Panc1 (cell line): ENCODE measurements at regions not wholly inside any gene's neighbourhood (a gene's known extent, or its start where the extent isn't known, plus 50 kb on each side); places are given as distances from the start of the nearest gene placed in this dataset.
"Not testable (repeated sequence)": the region's sequence is repeated elsewhere in the genome, so short reads cannot be mapped to it uniquely, and the experiment has no call there.

Experiments
- ATAC-seq: fragments of 200-7000 bp; cut with Tn5 transposase; 2 replicates; pipeline ENCODE4 v1.9.1; 2020; ENCODE audit warnings: mild to moderate bottlenecking, moderate library complexity
- BruUV-seq: library from RNA; stranded (reverse); fragments of 400-500 nt; replicated peaks from 2 replicates; lab custom pipeline; 2021; lab: Mats Ljungman, UMichigan
- CTCF ChIA-PET: fragments of 300-600 bp; sonication (Branson Sonifier 250); formaldehyde crosslinking; loops from one replicate; lab custom pipeline; 2022; ENCODE audit warnings: antibody characterized with exemption; lab: Charles Lee
- POLR2A ChIA-PET: fragments of 300-600 bp; sonication (Branson Sonifier 250); formaldehyde crosslinking; loops from one replicate; lab custom pipeline; 2022; ENCODE audit warnings: antibody characterized with exemption; lab: Charles Lee
- DNase-seq: peaks from one replicate; pipeline ENCODE4 v3.0.0-alpha.2; 2010; ENCODE audit warnings: low read depth, low spot score
- H3K27ac ChIP-seq: 2 replicates; pipeline ENCODE4 v1.5.1; 2011; ENCODE audit warnings: mild to moderate bottlenecking, low read length, inconsistent platforms
- H3K27me3 ChIP-seq: fragments of 200-500 bp; sonication (Bioruptor generic); 2 replicates; pipeline ENCODE4 v1.6.0; 2014; ENCODE audit warnings: low read length, inconsistent platforms; ENCODE audit not compliant: control insufficient read depth, insufficient read depth
- H3K36me3 ChIP-seq: fragments of 200-500 bp; sonication (Bioruptor generic); 2 replicates; pipeline ENCODE4 v1.5.1; 2014; ENCODE audit warnings: inconsistent platforms, mild to moderate bottlenecking, low read length, moderate library complexity; ENCODE audit not compliant: control insufficient read depth, insufficient read depth
- H3K4me1 ChIP-seq: 2 replicates; pipeline ENCODE4 v1.5.1; 2011; ENCODE audit warnings: inconsistent platforms, mild to moderate bottlenecking, low read length, moderate library complexity; ENCODE audit not compliant: control insufficient read depth, insufficient read depth
- H3K4me3 ChIP-seq, 2 experiments: 2 replicates each; pipeline ENCODE4 v1.5.1; 2011 to 2012; ENCODE audit warnings: low read depth in 2 of 2, low read length in 2 of 2, mild to moderate bottlenecking in 2 of 2, inconsistent platforms in 1 of 2, moderate library complexity in 1 of 2
- H3K9me3 ChIP-seq: fragments of 200-500 bp; sonication (Bioruptor generic); 2 replicates; pipeline ENCODE4 v1.5.1; 2014; ENCODE audit warnings: low read depth, mild to moderate bottlenecking, inconsistent platforms, low read length, moderate library complexity; ENCODE audit not compliant: control insufficient read depth, insufficient read depth
- CTCF ChIP-seq: fragments of 450-650 bp; IDR thresholded peaks from 2 replicates; pipeline ENCODE4 v1.5.1; 2017; ENCODE audit warnings: mild to moderate bottlenecking
- POLR2AphosphoS5 ChIP-seq: IDR thresholded peaks from 2 replicates; pipeline ENCODE4 v1.6.1; 2012; ENCODE audit warnings: mild to moderate bottlenecking, low read depth, low read length, moderate library complexity
- REST ChIP-seq, 2 experiments: IDR thresholded peaks; 2 replicates each; pipeline ENCODE4 v1.6.1; 2011 to 2012; ENCODE audit warnings: low read depth in 2 of 2, control low read depth in 1 of 2, low read length in 1 of 2, mild to moderate bottlenecking in 1 of 2, moderate library complexity in 1 of 2; ENCODE audit not compliant: insufficient read depth in 1 of 2
- SIN3A ChIP-seq: IDR thresholded peaks from 2 replicates; pipeline ENCODE4 v1.6.1; 2012; ENCODE audit warnings: low read depth, mild to moderate bottlenecking, low read length, moderate library complexity, borderline replicate concordance; ENCODE audit not compliant: insufficient read depth
- TCF7L2 ChIP-seq: IDR thresholded peaks from 2 replicates; pipeline ENCODE4 v1.6.1; 2011; ENCODE audit warnings: mild to moderate bottlenecking, low read depth, low read length, inconsistent platforms
- in situ Hi-C: cut with HindIII; loops from 2 replicates; pipeline ENCODE4 v1.10.0; 2016; ENCODE audit warnings: low sequenced_read_pairs, low pct_unique_long_range_greater_than_20kb
- intact Hi-C: fragments of 100-400 bp; cut with micrococcal nuclease; formaldehyde crosslinking; loops from one replicate; pipeline ENCODE4 v1.10.0; 2022; ENCODE audit not compliant: unreplicated experiment

GRCh38 chr16:52113533-52114183 lies 433.3 kb downstream of the TOX3 start:
- H3K36me3 ChIP-seq = no peaks in the 10 kb centered on the region
- no TSS peak for BruUV-seq

GRCh38 chr16:52104993-52105392 lies 441.9 kb downstream of the TOX3 start:
- H3K27me3 ChIP-seq, H3K9me3 ChIP-seq, in situ Hi-C loops, BruUV-seq, DNase-seq, H3K4me1 ChIP-seq, CTCF ChIA-PET, H3K36me3 ChIP-seq, H3K4me3 ChIP-seq, H3K27ac ChIP-seq, intact Hi-C loops, ATAC-seq, POLR2A ChIA-PET: not testable (repeated sequence)

More at GRCh38 chr16:52113533-52114183, 433.3 kb downstream of the TOX3 start:
- Histone ChIP-seq H3K4me1 (no peaks in the 10 kb centered on the region), H3K9me3 (no peaks in the 10 kb centered on the region), H3K4me3 (no peak overlapping the region), H3K27me3 (no peaks in the 10 kb centered on the region), H3K27ac (no peak overlapping the region)
- ChIA-PET POLR2A (no interaction called here), CTCF (no interaction called here)
- no peak for TF ChIP-seq REST (IDR thresholded peaks at IDR 0.05; ENCODE audit: insufficient read depth in 1 of 2, low read depth in 2 of 2, low read length in 1 of 2)
- TF ChIP-seq SIN3A = no peak
- no peak for TF ChIP-seq POLR2AphosphoS5
- TF ChIP-seq CTCF = no peak
- TF ChIP-seq TCF7L2 = no peak
- ATAC-seq (no peak), DNase-seq (no peak)
- in situ Hi-C loops = no loop called here
- intact Hi-C loops = no loop called here

GRCh38 chr16:52103791-52104190 lies 443.2 kb downstream of the TOX3 start:
- ChIA-PET CTCF (no interaction called here), POLR2A (no interaction called here)
- Histone ChIP-seq H3K27ac (no peak overlapping the region), H3K4me3 (no peak overlapping the region), H3K27me3 (no peaks in the 10 kb centered on the region), H3K9me3 (no peaks in the 10 kb centered on the region), H3K4me1 (no peaks in the 10 kb centered on the region), H3K36me3 (no peaks in the 10 kb centered on the region)
- DNase-seq = no peak
- intact Hi-C loops = no loop called here
- no peak for ATAC-seq
- no TSS peak for BruUV-seq
- in situ Hi-C loops = no loop called here
- TF ChIP-seq POLR2AphosphoS5 (no peak), SIN3A (no peak), TCF7L2 (no peak), CTCF (no peak), REST (IDR thresholded peaks at IDR 0.05; ENCODE audit: insufficient read depth in 1 of 2, low read depth in 2 of 2, low read length in 1 of 2) (no peak)
